Urinary bladder (tissue), 3 donors: ENCODE measurements at regions not wholly inside any gene's neighbourhood (a gene's known extent, or its start where the extent isn't known, plus 50 kb on each side); places are given as distances from the start of the nearest gene placed in this dataset.
A peak's percentile ranks its signal among the peaks of the same experiment; 100 is the strongest.

Experiments used
- DNase-seq: peaks from one replicate; pipeline ENCODE4 v3.0.0-alpha.2; 2015; ENCODE audit errors: extremely low spot score
- H3K27ac ChIP-seq: one replicate; pipeline ENCODE4 v1.5.1; 2013; ENCODE audit warnings: low read depth, mild to moderate bottlenecking, moderate library complexity
- H3K36me3 ChIP-seq: one replicate; pipeline ENCODE4 v1.6.1; 2013; ENCODE audit warnings: mild to moderate bottlenecking, moderate library complexity; ENCODE audit not compliant: insufficient read depth
- H3K4me1 ChIP-seq: one replicate; pipeline ENCODE4 v1.6.1; 2013; ENCODE audit warnings: mild to moderate bottlenecking, moderate library complexity; ENCODE audit not compliant: insufficient read depth
- H3K4me3 ChIP-seq: one replicate; pipeline ENCODE4 v1.5.1; 2013; ENCODE audit warnings: low read depth, low read length
- WGBS: extraction: QIAGEN DNeasy Blood & Tissue Kit; methylation state at CpG from one replicate; pipeline ENCODE4 v1.1.7; 2013; 5-methylcytosine and 5-hydroxymethylcytosine counted together
- donor health status: healthy with polysubstance abuse.
- donor health status: healthy.

DNA sequence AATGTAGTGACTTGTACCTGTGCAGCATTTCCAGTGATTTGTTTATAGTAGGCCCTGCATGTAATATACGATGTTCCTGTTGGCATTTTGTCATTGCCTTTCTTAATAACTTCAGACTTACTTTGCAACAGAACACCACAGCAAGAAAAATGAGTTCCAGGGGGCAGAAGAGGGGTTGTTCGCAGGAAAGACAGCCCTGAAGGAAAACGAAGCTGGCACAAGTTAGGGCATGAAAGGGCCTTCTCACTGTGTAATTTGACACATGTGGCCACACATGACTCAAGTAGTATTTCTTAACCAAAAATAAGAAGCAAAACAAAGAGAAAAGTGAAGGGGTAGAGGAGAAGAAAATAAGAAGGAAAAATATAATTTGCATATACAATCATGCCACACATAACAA lies 265.8 kb upstream of the SMIM31 start:
- H3K4me3 ChIP-seq: no peak overlapping the region
- WGBS: 29% methylated on average over 3 of the region's 3 CpGs
- no peaks in the 10 kb centered on the region for H3K36me3 ChIP-seq
- DNase-seq: no peak
- peaks cover 1% of the 10 kb centered on the region for H3K4me1 ChIP-seq
- no peak overlapping the region for H3K27ac ChIP-seq

DNA sequence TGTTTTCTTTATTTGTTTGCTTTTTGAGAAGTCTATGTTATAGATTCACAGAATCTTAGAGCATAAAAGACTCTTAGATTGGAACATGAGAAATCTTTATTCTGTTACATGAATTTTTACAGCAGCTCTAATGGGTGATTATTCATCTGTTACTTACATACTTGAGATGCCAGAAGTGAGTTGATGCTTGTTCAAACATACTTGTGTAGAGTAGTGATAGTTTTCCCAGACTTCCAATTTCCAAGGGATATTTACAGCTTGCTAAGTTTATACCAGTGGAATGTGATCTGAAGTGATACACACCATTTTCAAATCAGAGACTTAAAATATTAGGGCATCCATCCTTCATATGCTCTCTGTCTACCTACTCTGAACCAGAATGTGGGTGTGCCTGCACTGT lies 252.9 kb upstream of the SMIM31 start:
- DNase-seq: no peak
- Histone ChIP-seq H3K36me3 (no peaks in the 10 kb centered on the region), H3K4me1 (no peaks in the 10 kb centered on the region), H3K4me3 (no peak overlapping the region), H3K27ac (no peak overlapping the region)

GRCh38 chr4:164503874-164504273 lies 250.1 kb upstream of the SMIM31 start:
- Histone ChIP-seq H3K4me1 (no peaks in the 10 kb centered on the region), H3K36me3 (no peaks in the 10 kb centered on the region), H3K4me3 (no peak overlapping the region), H3K27ac (no peak overlapping the region)
- DNase-seq: no peak
- 79% methylated on average over 3 of the region's 3 CpGs for WGBS

GRCh38 chr4:164508097-164508496 lies 245.8 kb upstream of the SMIM31 start:
- H3K4me1 ChIP-seq: no peaks in the 10 kb centered on the region
- no peak overlapping the region for H3K4me3 ChIP-seq
- H3K36me3 ChIP-seq: no peaks in the 10 kb centered on the region
- DNase-seq: no peak
- H3K27ac ChIP-seq: no peak overlapping the region
- WGBS: 23% methylated on average over 3 of the region's 3 CpGs

DNA sequence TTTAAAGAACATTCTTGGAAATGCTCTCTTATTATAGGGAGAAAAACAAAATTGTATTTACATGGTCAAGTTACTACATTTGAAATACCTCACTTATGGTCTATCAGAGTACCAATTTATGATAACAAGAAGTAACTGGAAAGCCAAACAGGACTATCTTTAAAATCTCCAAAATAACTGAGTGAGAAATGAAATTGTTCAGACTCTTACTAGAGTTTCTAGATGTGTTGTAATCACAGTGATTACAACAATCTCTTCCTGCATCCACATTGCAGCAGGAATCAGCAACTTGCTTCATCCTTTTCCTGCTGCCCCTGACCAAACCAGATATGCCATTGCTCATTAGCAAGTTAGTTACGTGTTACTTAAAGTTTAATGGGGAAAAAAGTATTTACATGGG lies 245.2 kb upstream of the SMIM31 start:
- Histone ChIP-seq H3K4me3 (no peak overlapping the region), H3K4me1 (no peaks in the 10 kb centered on the region), H3K27ac (no peak overlapping the region), H3K36me3 (no peaks in the 10 kb centered on the region)
- WGBS: 52% methylated on average over 1 of the region's 1 CpG
- no peak for DNase-seq

GRCh38 chr4:164509951-164510350 lies 244.0 kb upstream of the SMIM31 start:
- no peak for DNase-seq
- Histone ChIP-seq H3K27ac (no peak overlapping the region), H3K4me3 (no peak overlapping the region), H3K36me3 (no peaks in the 10 kb centered on the region), H3K4me1 (no peaks in the 10 kb centered on the region)
- WGBS: 49% methylated on average over 3 of the region's 3 CpGs

- no peak overlapping the region for H3K4me3 ChIP-seq
Observed at GRCh38 chr4:164512124-164512523, 241.8 kb upstream of the SMIM31 start.

DNA sequence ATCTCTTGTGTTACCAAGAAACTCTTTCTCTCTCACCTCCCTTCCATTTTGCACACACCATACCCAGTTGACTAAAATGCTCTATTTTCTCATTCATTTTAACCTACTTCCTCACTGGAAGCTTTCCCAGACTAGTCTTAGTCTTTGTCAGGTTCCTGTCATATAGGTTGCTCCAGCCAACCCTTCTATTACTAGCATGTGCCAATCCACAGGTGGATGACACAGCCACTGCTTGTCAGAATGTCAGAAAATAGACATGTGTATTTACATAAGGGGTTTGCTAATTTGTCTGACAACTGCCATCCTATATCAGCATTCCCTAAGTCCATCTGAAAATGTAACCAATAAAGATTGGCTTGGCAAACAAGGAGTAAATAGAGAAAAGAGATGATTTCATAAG lies 239.2 kb upstream of the SMIM31 start:
- H3K4me1 ChIP-seq: no peaks in the 10 kb centered on the region
- H3K36me3 ChIP-seq: no peaks in the 10 kb centered on the region
- DNase-seq: no peak
- no peak overlapping the region for H3K4me3 ChIP-seq
- no peak overlapping the region for H3K27ac ChIP-seq

More at GRCh38 chr4:164512124-164512523, 241.8 kb upstream of the SMIM31 start:
- no peak overlapping the region for H3K27ac ChIP-seq
- H3K4me1 ChIP-seq: no peaks in the 10 kb centered on the region
- WGBS: 59% methylated on average over 2 of the region's 2 CpGs
- no peak for DNase-seq
- no peaks in the 10 kb centered on the region for H3K36me3 ChIP-seq

DNA sequence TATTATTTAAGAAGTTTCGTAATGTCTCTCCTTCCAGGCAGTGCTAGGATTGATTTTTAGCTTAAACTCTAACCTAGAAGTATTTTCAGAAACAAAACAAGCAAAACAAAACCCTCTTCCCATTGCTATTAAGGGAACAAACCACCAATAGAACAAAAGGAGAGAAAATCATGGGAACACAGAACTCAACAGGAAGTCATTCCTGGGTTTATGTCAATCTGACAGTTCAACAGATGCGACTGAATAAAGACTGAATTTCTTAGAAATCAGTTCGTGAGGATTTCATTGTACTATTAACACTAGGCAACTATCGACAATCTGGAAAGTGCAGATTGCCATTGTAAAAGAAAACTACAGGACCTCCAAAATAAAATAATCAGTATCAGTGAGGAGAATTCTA lies 229.1 kb upstream of the SMIM31 start:
- DNase-seq: no peak
- no peak overlapping the region for H3K4me3 ChIP-seq
- H3K4me1 ChIP-seq: no peaks in the 10 kb centered on the region
- no peak overlapping the region for H3K27ac ChIP-seq
- H3K36me3 ChIP-seq: no peaks in the 10 kb centered on the region
- 69% methylated on average over 4 of the region's 4 CpGs for WGBS

- DNase-seq: no peak
- H3K4me3 ChIP-seq: no peak overlapping the region
- H3K36me3 ChIP-seq: no peaks in the 10 kb centered on the region
- no peaks in the 10 kb centered on the region for H3K4me1 ChIP-seq
- H3K27ac ChIP-seq: no peak overlapping the region
- 47% methylated on average over 4 of the region's 4 CpGs for WGBS
Observed at GRCh38 chr4:164526933-164527583, 226.9 kb upstream of the SMIM31 start.

- Histone ChIP-seq H3K36me3 (no peaks in the 10 kb centered on the region), H3K4me1 (no peaks in the 10 kb centered on the region), H3K27ac (no peak overlapping the region), H3K4me3 (no peak overlapping the region)
- no peak for DNase-seq
- 70% methylated on average over 2 of the region's 2 CpGs for WGBS
Observed at GRCh38 chr4:164529058-164529457, 224.9 kb upstream of the SMIM31 start.

- no peaks in the 10 kb centered on the region for H3K36me3 ChIP-seq
- WGBS: 90% methylated on average over 5 of the region's 5 CpGs
- no peaks in the 10 kb centered on the region for H3K4me1 ChIP-seq
- H3K4me3 ChIP-seq: no peak overlapping the region
- no peak for DNase-seq
- H3K27ac ChIP-seq: no peak overlapping the region
Observed at GRCh38 chr4:164529486-164529885, 224.4 kb upstream of the SMIM31 start.

DNA sequence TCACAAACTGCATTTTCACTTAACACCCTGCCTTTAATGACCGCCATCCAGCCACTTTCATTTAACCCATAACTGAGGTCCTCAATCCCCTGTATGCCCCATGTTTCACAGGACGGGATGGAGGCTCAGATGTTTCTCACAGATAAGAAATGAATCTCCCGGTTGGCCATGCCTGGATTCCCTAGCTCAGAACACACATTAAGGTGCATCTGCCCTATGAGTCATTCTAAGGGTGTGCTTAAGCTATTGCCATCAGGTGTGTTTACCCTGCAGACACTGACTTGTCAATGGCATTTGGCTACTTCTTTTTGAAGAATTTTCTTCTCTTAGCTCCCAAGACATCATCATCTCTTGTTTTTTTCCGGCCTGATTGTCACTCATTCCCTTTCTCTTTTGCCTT lies 222.6 kb upstream of the SMIM31 start:
- 78% methylated on average over 4 of the region's 4 CpGs for WGBS
- H3K27ac ChIP-seq: no peak overlapping the region
- DNase-seq: no peak

DNA sequence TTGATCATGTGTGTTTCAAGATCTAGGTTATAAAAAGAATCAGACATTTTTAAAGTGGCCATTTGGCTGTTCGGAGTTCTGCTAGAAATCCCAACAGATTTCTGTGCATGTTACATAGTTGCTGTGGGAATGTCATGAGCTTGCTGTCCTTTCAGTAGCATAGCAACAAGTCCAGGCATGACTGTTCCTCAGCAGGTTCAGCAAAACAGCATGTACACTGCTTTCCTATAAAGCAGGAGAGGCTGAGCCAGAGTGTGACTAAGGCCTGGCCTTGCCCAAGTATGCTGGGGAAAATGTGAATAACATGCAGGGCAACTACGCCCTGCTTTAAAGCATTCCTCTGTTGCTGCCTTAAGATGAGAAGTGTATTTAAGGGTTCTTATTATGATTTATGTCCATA lies 217.1 kb upstream of the SMIM31 start:
- H3K4me3 ChIP-seq: no peak overlapping the region
- peak; percentile 56 for DNase-seq
- peaks cover 1% of the 10 kb centered on the region for H3K4me1 ChIP-seq
- H3K27ac ChIP-seq: no peak overlapping the region
- no peaks in the 10 kb centered on the region for H3K36me3 ChIP-seq
- WGBS: 67% methylated on average over 2 of the region's 2 CpGs

More for the DNA sequence above, 222.6 kb upstream of the SMIM31 start:
- H3K36me3 ChIP-seq: no peaks in the 10 kb centered on the region
- peaks cover 1% of the 10 kb centered on the region for H3K4me1 ChIP-seq
- H3K4me3 ChIP-seq: no peak overlapping the region

- Histone ChIP-seq H3K4me3 (no peak overlapping the region), H3K27ac (no peak overlapping the region), H3K36me3 (no peaks in the 10 kb centered on the region), H3K4me1 (peaks cover 1% of the 10 kb centered on the region)
- DNase-seq: no peak
- WGBS: 84% methylated on average over 4 of the region's 4 CpGs
Observed at GRCh38 chr4:164538097-164538496, 215.8 kb upstream of the SMIM31 start.
